Stomach (tissue), 8 donors: ENCODE measurements at regions not wholly inside any gene's neighbourhood (a gene's known extent, or its start where the extent isn't known, plus 50 kb on each side); places are given as distances from the start of the nearest gene placed in this dataset.

Experiments
- DNase-seq, 2 donors: peaks; one replicate each; pipeline versions ENCODE4 v3.0.0 to v3.0.0-alpha.2; 2013 to 2019
- H3K27ac ChIP-seq, 5 donors: fragments of 200-600 bp in 4 of 5; sonication (generic) in 4 of 5; one replicate each; pipeline ENCODE4 v1.5.1; 2013 to 2019; ENCODE audit warnings: mild to moderate bottlenecking in 1 of 5, moderate library complexity in 1 of 5
- H3K27me3 ChIP-seq, 3 donors: fragments of 200-600 bp; sonication (generic); one replicate each; pipeline ENCODE4 v1.5.1; 2017 to 2019; ENCODE audit warnings: mixed run types in 1 of 3
- H3K36me3 ChIP-seq, 4 donors: fragments of 200-600 bp; sonication (generic); 1 replicate in 3 of 4; 2 replicates in 1 of 4; pipeline ENCODE4 v1.5.1; 2016 to 2019
- H3K4me1 ChIP-seq, 4 donors: fragments of 200-600 bp; sonication (generic); one replicate each; pipeline ENCODE4 v1.5.1; 2016 to 2019
- H3K4me3 ChIP-seq, 4 donors: fragments of 200-600 bp; sonication (generic) in 3 of 4; one replicate each; pipeline ENCODE4 v1.5.1; 2016 to 2019; ENCODE audit warnings: mild to moderate bottlenecking in 1 of 4
- H3K9me3 ChIP-seq, 4 donors: fragments of 200-600 bp; sonication (generic); one replicate each; pipeline ENCODE4 v1.5.1; 2016 to 2019
- CTCF ChIP-seq, 7 experiments: fragments of 450-650 bp in 4 of 7; fragments of 200-600 bp in 3 of 7; sonication (generic) in 3 of 7; IDR thresholded peaks; one replicate each; pipeline ENCODE4 v1.5.1; 2016 to 2019; ENCODE audit warnings: antibody characterized with exemption in 7 of 7, control low read depth in 2 of 7, mild to moderate bottlenecking in 1 of 7
- EP300 ChIP-seq: sonication (generic); formaldehyde crosslinking; IDR thresholded peaks from one replicate; pipeline ENCODE4 v1.6.1; 2017; ENCODE audit warnings: antibody characterized with exemption
- POLR2A ChIP-seq, 4 donors: fragments of 450-650 bp; IDR thresholded peaks; one replicate each; pipeline ENCODE4 v1.6.1; 2016; ENCODE audit warnings: antibody characterized with exemption in 4 of 4, control low read depth in 2 of 4, mild to moderate bottlenecking in 1 of 4, moderate library complexity in 1 of 4
- POLR2AphosphoS5 ChIP-seq, 3 donors: sonication (generic); formaldehyde crosslinking; IDR thresholded peaks; one replicate each; pipeline ENCODE4 v1.6.1; 2016; ENCODE audit warnings: antibody characterized with exemption in 3 of 3
- WGBS, 5 donors: extraction: QIAGEN DNeasy Blood & Tissue Kit in 3 of 5; methylation state at CpG; one replicate each; pipeline versions ENCODE4 v1.1.5 to v1.1.7; 2013 to 2018; 5-methylcytosine and 5-hydroxymethylcytosine counted together
- intact Hi-C: fragments of 100-400 bp; cut with DNase I; formaldehyde crosslinking; loops from one replicate; pipeline ENCODE4 v1.15.1; 2023; ENCODE audit warnings: low total_unique reads
- donor health status: healthy with polysubstance abuse.
- donor health status: Bipolar disorder and iron deficiency.
- donor health status: healthy.

GRCh38 chr7:46317256-46317655 lies 396.2 kb upstream of the IGFBP3 start:
- Histone ChIP-seq H3K4me3 (no peak overlapping the region), H3K9me3 (no peaks in the 10 kb centered on the region), H3K36me3 (no peaks in the 10 kb centered on the region), H3K27me3 (no peaks in the 10 kb centered on the region), H3K27ac (no peak overlapping the region), H3K4me1 (no peaks in the 10 kb centered on the region)
- intact Hi-C loops = no loop called here
- DNase-seq = no peak
- WGBS, 5 donors = 78 to 90% (median 86%) methylated on average over 6 of the region's 6 CpGs
- TF ChIP-seq POLR2A (IDR thresholded peaks at IDR 0.05) (no peak), POLR2AphosphoS5 (IDR thresholded peaks at IDR 0.05) (no peak), CTCF (IDR thresholded peaks at IDR 0.05) (no peak), EP300 (no peak)

- Histone ChIP-seq H3K36me3 (no peaks in the 10 kb centered on the region), H3K4me3 (no peak overlapping the region), H3K9me3 (no peaks in the 10 kb centered on the region), H3K27me3 (no peaks in the 10 kb centered on the region), H3K4me1 (no peaks in the 10 kb centered on the region), H3K27ac (no peak overlapping the region)
- WGBS, 5 donors = 76 to 84% (median 82%) methylated on average over 5 of the region's 5 CpGs
- TF ChIP-seq EP300 (no peak), CTCF (IDR thresholded peaks at IDR 0.05) (no peak), POLR2AphosphoS5 (IDR thresholded peaks at IDR 0.05) (no peak), POLR2A (IDR thresholded peaks at IDR 0.05) (no peak)
- DNase-seq = no peak
- intact Hi-C loops = no loop called here
Observed at GRCh38 chr7:46315891-46316290, 394.8 kb upstream of the IGFBP3 start.

GRCh38 chr7:46301677-46302076 lies 380.6 kb upstream of the IGFBP3 start:
- TF ChIP-seq POLR2A (IDR thresholded peaks at IDR 0.05) (no peak), EP300 (no peak), CTCF (IDR thresholded peaks at IDR 0.05) (no peak), POLR2AphosphoS5 (IDR thresholded peaks at IDR 0.05) (no peak)
- intact Hi-C loops = no loop called here
- DNase-seq = no peak
- WGBS, 5 donors = 77 to 95% (median 80%) methylated on average over 1 of the region's 1 CpG
- peaks cover 0 to 11% (median 5%) of the 10 kb centered on the region in 4 donors for H3K9me3 ChIP-seq
- no peak overlapping the region for H3K4me3 ChIP-seq
- H3K4me1 ChIP-seq = no peaks in the 10 kb centered on the region
- H3K27ac ChIP-seq = no peak overlapping the region
- H3K27me3 ChIP-seq = no peaks in the 10 kb centered on the region
- no peaks in the 10 kb centered on the region for H3K36me3 ChIP-seq

- H3K4me1 ChIP-seq = no peaks in the 10 kb centered on the region
- intact Hi-C loops = no loop called here
- TF ChIP-seq POLR2AphosphoS5 (IDR thresholded peaks at IDR 0.05) (no peak), POLR2A (IDR thresholded peaks at IDR 0.05) (no peak), EP300 (no peak), CTCF (IDR thresholded peaks at IDR 0.05) (no peak)
- H3K36me3 ChIP-seq = no peaks in the 10 kb centered on the region
- peaks cover 0 to 11% (median 5%) of the 10 kb centered on the region in 4 donors for H3K9me3 ChIP-seq
- H3K27me3 ChIP-seq = no peaks in the 10 kb centered on the region
- H3K27ac ChIP-seq = no peak overlapping the region
- DNase-seq = no peak
- WGBS, 5 donors = 73 to 80% (median 79%) methylated on average over 2 of the region's 2 CpGs
- no peak overlapping the region for H3K4me3 ChIP-seq
Observed at GRCh38 chr7:46297515-46297914, 376.4 kb upstream of the IGFBP3 start.
